Stimulated activated naive CD4-positive, alpha-beta T cell treated with Interleukin-2 at 50 U/mL for 16 hours (primary cell): ENCODE measurements at regions not wholly inside any gene's neighbourhood (a gene's known extent, or its start where the extent isn't known, plus 50 kb on each side); places are given as distances from the start of the nearest gene placed in this dataset.
"Not testable (repeated sequence)": the region's sequence is repeated elsewhere in the genome, so short reads cannot be mapped to it uniquely, and the experiment has no call there.

Experiments used
- DNase-seq: peaks from one replicate; lab custom pipeline; 2025; lab: John Stamatoyannopoulos, UW

DNA sequence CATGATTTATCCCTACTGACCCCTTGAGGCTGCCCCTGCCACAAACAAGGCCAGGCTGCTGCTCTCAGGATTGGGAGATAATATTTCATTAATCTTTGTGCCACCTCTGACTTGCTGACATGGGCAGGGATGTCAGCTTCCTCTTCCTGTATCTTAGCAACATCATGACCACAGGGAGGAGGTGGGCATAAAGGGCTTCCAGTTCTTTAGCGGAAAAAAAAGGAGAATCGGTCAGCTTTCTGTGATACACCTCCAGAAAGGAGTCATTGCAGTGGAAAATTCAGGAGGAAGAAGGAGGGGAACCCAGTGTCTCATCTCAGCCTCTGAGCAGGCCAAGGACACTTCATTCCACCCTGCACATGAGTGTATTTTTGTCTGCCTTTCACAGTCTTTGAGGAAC is 206.8 kb upstream of the SDK2 start:
- DNase-seq: no peak

DNA sequence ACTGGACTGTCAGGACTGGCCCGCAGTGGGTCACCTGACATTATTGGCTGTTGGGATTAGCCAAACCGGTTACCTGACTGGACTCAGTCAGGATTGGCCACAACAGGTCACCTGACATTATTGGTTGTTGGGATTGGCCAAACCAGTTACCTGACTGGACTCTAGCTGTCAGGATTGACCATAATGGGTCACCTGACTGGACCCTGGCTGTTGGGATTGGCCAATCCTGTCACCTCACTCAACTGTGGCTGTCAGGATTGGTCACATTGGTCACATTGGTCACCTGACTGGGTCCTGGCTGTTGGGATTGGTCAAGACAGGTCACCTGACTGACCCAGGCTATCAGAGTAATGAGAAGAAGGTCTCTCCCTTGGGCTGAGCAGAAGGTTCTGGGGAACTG is 207.7 kb upstream of the SDK2 start:
- DNase-seq: no peak

- no peak for DNase-seq
Measured at GRCh38 chr17:73855720-73856333, 211.6 kb upstream of the SDK2 start.

- DNase-seq: no peak
Measured at GRCh38 chr17:73856556-73856955, 212.3 kb upstream of the SDK2 start.

GRCh38 chr17:73859439-73860008 is 215.3 kb upstream of the SDK2 start:
- not testable (repeated sequence) for DNase-seq

GRCh38 chr17:73861543-73861942 is 217.3 kb upstream of the SDK2 start:
- no peak for DNase-seq

DNA sequence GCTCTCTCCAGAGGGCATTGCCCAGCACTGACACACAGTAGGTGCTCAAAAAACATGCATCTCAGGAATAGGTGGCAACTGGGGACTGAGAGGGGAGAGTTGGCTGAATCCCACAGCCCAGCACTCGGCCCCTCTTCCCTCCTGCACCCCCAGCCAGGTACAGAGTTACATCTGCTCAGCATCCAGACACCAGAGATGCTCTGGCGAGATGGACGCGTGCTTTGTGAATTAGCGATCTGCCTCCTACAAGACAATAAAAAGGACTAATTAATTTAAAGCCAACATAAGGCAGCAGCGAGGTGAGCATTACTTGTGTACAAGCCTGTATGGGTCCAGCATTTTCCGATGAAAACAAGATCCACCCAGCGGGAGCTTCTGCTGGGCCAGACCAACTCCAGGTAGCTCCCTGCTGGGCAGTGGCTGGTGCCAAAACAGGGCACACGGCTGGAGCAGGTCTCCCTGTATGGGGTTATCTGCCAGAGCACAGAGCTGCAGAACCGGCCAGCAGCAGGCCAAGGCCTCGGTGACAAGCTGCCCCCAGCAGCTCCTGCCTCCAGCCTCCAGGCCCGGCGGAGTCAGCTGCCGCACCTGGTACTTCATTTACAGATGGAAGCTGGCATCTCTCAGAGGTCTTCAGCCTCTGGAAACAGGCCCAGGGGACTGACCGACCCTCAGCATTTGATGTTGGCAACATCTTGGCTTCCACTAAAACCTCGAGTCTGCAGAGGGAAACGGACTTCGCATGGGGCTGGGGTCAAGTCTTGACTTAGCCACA is 219.7 kb upstream of the SDK2 start:
- DNase-seq: no peak

GRCh38 chr17:73865831-73866230 is 221.6 kb upstream of the SDK2 start:
- DNase-seq: no peak

- DNase-seq: no peak
Measured at GRCh38 chr17:73867056-73867455, 222.8 kb upstream of the SDK2 start.

GRCh38 chr17:73870068-73870467 is 225.8 kb upstream of the SDK2 start:
- DNase-seq: no peak

- no peak for DNase-seq
Measured at GRCh38 chr17:73870473-73870872, 226.2 kb upstream of the SDK2 start.

DNA sequence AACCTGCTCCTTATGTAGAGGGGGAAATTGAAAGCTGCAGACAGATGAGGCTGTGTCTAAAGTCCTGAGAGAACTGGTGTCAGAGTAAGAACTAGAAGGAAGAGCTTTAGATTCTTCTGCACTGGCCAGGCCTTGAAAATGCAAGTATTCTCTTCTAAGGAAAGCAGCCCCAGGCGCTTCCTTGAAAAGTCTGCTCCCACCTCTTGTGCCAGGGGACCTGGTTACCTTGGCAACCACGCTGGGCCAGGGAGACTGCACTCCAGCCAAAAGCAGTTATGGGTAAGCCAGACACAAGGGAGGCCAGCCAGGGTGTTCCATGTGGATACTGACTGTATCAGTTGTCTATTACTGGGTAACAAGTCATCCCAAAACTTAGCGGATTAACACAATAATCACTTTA is 228.6 kb upstream of the SDK2 start:
- no peak for DNase-seq

DNA sequence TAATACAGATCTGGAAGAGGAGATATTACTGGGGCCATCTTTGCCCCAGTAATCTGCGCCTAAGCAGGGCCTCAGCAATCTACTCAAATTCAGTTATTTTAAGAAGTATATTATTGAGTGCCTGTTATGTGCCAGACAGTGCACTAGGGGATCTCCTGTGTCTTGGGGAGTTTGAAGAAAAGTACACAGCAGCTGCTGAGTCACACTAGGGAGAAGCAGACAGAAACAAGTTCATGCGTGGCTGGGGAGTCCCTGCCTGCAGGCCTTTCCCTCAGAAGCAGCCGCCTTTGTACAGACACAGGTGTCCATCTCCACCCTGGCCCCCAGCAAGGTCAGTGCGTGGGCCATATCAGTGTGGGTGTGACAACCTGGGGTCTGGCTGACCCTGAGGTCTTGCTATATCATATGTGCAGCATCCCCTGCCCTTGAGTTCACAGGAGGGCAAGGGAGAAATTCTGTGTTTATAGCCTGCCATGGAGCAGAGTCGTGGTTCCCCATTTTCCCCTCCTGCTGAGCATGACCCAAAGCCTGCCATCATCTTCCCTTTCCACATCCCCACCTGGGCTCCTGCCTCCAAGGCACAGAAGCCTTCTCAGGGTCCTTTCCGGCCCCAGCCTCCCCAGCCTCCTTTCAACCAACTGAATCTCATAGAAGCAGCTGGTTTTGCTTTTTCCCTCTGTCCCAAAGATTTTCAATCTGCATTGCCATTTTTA is 229.9 kb upstream of the SDK2 start:
- DNase-seq: no peak

- DNase-seq: no peak
Measured at GRCh38 chr17:73875346-73875745, 231.1 kb upstream of the SDK2 start.

DNA sequence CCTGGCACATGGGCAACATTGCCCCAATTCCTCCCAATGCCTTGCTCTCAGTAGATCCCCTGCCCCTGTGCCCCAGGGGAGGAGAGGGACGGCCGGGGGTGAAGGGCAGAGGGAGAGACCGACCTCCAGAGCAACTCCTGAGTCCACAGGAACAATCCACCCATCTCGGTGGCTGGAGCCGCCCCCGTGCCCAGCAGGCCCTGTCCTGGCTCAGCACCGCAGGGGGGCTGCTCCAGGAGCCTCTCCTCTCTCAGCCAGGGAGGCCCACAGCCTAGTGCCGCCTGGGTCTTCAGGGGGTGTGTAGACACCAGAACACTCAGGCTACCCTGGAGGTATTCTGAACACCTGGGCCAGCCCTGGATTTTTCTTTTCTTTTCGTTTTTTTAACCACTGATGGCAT is 233.7 kb upstream of the SDK2 start:
- DNase-seq: no peak

GRCh38 chr17:73878923-73879322 is 234.7 kb upstream of the SDK2 start:
- DNase-seq: no peak

- no peak for DNase-seq
Measured at GRCh38 chr17:73879987-73880386, 235.7 kb upstream of the SDK2 start.

GRCh38 chr17:73882590-73882989 is 238.3 kb upstream of the SDK2 start:
- DNase-seq: no peak

DNA sequence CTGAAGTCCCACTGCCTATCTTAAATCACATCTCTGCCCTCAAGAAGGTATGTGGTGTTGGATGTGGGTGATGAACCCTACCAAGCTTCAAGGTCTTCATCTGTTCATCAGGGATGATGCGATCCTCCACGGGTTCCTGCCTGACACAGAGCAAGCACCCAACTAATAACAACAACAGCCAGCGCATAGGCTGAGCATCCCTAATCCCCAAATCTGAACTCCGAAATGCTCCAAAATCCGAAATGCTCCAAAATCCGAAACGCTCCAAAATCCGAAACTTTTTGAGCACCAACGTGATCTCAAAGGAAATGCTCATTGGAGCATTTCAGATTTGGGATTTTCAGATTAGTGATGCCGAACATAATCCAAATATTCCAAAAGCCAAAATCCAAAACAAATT is 238.9 kb upstream of the SDK2 start:
- no peak for DNase-seq

DNA sequence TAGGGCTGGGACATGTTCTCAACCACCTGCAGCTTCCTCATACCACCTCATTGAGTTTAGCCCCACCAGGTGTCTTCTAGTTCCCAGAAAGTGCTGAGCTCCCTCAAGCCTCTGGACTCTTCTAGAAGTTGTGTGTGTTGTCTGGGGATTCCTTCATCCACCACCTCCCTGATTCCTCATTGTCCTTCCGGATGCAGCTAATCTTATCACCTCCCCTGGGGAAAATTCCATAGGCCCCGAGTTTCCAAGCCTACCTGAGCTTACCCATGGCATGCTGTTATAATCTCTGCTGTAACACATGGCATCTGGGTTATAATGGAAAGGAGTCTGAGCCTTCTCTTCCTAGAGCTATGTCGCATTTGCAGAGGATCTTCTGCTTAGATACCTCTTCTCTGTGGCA is 243.5 kb upstream of the SDK2 start:
- DNase-seq: no peak

- no peak for DNase-seq
Measured at GRCh38 chr17:73888862-73889261, 244.6 kb upstream of the SDK2 start.

GRCh38 chr17:73889439-73889838 is 245.2 kb upstream of the SDK2 start:
- DNase-seq: no peak

GRCh38 chr17:73890831-73891405 is 246.7 kb upstream of the SDK2 start:
- no peak for DNase-seq
